ENCODE measurements at regions not wholly inside any gene's neighbourhood (a gene's known extent, or its start where the extent isn't known, plus 50 kb on each side); places are given as distances from the start of the nearest gene placed in this dataset.

DNA sequence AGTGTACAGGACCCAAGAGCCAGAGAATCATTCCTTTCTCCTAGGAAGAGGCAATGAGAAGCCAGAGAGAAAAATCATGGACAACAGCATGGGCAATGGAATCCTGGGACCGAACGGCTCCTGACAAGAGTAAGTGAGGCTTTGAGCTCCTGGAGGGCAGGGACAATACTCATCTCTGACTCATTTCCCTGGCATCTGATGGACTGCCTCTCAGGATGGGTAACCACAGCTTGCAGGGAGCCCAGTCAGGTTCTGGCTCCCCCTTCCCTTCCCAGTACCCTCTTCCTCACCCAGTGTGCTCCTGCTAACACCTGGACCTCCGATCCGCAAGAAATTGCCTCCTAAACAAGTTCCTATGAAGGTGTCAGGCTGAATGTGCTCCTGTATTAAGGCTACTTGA lies 51.2 kb upstream of the SORCS3 start:
- TF ChIP-seq CTCF (IDR thresholded peaks at IDR 0.05) (no peak), POLR2AphosphoS5 (IDR thresholded peaks at IDR 0.05; ENCODE audit: low read depth, low read length) (no peak), SIN3A (IDR thresholded peaks at IDR 0.05; ENCODE audit: borderline replicate concordance, insufficient read depth, low read depth, low read length) (no peak)

Data from Panc1 (cell line).